HL-60/S4 (cell line): ENCODE measurements at regions not wholly inside any gene's neighbourhood (a gene's known extent, or its start where the extent isn't known, plus 50 kb on each side); places are given as distances from the start of the nearest gene placed in this dataset.
"Not testable (repeated sequence)": the region's sequence is repeated elsewhere in the genome, so short reads cannot be mapped to it uniquely, and the experiment has no call there.

ENCODE experiments used
- in situ Hi-C: fragments of 300-500 bp; cut with MboI; formaldehyde crosslinking; loops from 2 replicates; pipeline ENCODE4 v1.14.3; 2022; ENCODE audit warnings: low sequenced_read_pairs

GRCh38 chr18:5029592-5029991 lies 167.5 kb downstream of the AKAIN1 start:
- in situ Hi-C loops: no loop called here

DNA sequence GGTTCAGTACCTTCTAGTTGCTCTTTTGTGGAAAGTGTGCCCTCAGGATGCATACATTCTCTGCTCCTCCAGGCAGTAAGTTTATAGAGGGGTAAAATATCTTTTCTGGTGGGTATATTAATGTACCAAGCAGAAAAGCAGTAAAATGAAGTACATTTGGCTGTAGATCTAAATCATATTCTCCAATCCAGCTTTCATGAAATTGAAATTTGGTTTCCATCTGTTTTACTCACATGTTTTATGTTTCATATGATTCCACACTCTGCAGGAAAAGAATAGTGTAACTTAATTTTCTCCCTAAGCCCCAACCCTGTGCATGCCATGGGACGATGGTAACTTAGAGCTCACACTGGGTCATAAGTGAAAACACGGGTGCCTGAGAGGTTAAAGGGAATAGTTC lies 172.3 kb downstream of the AKAIN1 start:
- in situ Hi-C loops: no loop called here

GRCh38 chr18:5021558-5021957 lies 175.5 kb downstream of the AKAIN1 start:
- in situ Hi-C loops: no loop called here

- in situ Hi-C loops: no loop called here
Measured at GRCh38 chr18:5015213-5015612, 181.8 kb downstream of the AKAIN1 start.

GRCh38 chr18:5004031-5004820 lies 192.8 kb downstream of the AKAIN1 start:
- in situ Hi-C loops: not testable (repeated sequence)

DNA sequence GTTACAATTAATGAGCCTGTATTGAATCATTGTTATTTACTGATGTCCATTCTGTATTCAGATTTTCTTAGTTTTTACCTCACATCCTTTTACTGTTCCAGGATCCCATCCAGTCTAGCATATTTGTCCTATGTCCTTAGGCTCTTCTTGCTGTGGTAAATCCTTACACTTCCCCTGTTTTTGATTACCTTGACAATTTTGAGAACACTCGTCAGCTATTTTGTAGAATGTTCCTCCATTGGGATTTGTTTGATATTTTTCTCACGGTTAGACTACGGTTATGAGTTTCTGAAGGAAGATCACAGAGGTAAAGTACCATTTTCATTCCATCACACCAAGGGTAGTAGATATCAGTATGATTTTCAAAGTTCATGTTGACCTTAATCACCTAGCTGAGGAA lies 202.3 kb downstream of the AKAIN1 start:
- in situ Hi-C loops: no loop called here

DNA sequence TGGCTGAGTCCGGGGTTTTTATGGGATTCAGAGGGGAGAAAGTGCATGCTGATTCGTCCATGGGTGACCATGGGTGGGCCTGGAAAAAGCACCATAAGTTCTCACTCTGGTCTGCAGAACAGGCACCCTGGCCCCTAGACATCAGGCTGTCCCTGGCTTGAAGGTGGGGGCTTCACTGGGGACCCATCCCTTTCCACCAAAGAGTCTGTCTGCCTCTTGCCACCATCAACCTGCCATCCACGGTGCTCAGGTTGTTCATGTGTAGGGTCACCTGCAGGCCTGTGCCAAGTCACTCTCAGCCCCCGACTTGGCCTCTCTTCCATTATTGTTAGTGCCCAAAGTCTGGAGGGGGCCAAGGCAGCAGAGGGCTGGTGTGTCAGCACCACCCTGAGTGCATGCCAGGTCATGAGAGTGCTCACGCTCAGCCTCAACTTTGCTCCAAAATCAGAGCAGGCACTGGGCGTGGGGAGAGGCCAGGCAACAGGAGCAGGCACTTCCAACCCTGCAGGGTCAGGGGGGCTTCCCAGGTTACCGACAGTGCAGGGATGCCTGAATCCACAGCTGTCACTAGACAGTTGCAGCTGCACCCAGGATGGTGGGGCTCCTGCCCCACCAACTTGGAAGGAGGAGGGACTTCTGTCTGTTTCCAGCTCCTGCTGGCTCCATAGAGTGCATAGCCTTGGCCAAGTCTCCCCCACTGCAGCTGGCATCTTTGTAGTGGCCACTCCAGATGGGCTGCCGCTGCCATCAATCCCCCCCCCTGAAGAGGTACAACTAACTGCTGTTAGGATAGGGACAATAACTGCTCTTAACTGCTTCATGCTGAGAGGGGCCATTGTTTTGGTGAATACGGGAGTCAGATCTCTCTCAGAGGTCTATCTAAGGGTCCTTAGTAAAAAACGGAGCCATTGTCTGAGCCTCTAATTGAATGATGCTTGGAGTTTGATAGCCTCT lies 209.3 kb downstream of the AKAIN1 start:
- in situ Hi-C loops: no loop called here

- in situ Hi-C loops: no loop called here
Measured at GRCh38 chr18:4986677-4987076, 210.4 kb downstream of the AKAIN1 start.

DNA sequence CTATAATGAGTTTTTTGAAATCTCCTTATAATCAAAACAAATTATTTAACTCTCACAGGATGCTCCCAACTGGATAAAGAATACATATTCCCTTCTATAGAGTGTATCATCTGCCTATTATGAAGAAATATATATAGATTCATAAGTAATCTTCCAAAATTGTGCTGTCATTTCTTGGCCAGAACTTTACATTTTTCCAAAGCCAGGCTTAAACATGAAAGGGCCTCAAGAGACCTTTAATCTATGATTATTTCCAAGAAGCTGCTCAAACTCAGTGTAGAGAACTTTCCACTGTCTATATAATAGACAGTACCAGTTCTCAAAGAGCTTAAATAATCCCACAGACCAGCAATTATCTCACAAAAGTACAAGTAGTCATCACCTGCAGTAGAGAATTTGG lies 211.0 kb downstream of the AKAIN1 start:
- in situ Hi-C loops: no loop called here

DNA sequence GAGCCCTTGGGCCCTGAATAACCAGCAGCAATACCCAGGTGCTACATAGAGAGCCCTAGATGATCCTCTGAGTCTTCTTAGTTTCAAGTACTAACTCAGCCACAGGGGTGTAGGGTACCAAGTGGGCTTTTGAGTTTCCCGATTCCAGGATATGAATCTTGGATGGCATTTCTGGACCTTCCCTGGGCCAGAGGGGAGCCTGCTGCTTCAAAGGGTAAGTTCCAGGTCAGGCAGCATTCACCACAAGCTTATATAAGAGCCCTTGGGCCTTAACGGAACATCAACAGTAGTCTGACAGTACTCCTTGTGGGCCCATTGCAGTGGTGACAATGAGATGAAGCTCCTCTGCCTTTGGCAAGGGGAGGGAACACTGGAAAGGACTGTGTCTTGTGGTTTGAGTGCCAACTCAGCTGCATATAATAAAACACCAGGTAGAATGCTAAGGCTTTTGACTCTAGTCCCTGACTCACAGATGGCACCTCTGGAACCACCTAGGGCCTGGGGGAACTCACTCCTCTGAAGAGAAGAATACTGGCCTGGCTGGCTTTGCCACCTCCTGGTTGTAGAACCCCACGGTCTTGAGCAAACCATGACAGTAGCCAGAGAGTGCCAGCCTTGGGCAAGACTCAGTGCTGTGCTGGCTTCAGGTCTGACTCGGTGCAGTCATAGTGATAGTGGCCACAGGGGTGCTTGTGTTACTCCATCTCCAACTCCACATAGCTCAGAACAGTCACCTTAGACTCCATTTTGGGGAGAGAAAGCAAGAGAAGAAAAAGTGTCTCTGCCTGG lies 235.7 kb downstream of the AKAIN1 start:
- in situ Hi-C loops: no loop called here

- in situ Hi-C loops: no loop called here
Measured at GRCh38 chr18:4960578-4960977, 236.5 kb downstream of the AKAIN1 start.

DNA sequence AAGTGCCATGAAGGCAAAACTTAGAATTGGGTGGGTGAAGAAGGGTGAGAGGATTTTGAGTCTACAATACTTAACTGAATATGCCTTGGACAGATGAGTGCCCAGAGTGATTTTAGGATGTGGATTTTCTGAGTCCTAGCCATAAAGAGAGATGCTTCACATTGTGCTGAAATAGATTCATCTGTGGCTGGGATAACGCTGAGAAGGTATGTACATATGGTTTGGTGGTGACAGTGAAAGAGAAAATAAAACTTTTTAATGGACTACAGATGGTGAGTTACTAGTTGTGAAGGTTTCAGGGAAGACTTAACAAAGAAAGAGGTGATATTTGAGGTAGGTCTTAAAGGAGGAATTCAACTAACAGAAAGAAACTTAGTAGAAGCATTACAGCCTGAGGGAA lies 265.8 kb downstream of the AKAIN1 start:
- in situ Hi-C loops: no loop called here

DNA sequence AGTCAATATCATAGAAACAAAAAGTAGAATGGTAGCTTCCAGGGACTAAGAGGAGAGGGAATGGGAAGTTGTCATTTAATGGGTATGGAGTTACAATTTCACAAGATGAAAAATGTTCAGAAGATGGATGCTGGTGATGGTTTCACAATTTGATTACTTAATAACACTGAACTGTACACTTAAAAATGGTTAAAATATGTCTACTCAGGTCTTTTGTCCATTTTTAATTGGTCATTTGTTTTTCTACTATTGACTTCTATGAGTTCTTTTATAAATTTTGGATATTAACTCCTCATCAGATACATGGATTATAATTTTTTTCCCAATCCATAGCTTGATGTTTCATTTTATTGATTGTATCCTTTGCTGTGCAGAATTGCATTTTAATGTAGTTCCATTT lies 275.5 kb downstream of the AKAIN1 start:
- in situ Hi-C loops: no loop called here

DNA sequence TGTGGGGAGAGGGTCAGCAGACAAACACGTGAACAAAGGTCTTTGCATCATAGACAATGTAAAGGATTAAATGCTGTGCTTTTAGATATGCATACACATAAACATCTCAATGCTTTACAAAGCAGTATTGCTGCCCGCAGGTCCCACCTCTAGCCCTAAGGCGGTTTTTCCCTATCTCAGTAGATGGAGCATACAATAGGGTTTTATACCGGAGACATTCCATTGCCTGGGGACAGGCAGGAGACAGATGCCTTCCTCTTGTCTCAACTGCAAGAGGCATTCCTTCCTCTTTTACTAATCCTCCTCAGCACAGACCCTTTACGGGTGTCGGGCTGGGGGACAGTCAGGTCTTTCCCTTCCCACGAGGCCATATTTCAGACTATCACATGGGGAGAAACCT lies 279.5 kb downstream of the AKAIN1 start:
- in situ Hi-C loops: not testable (repeated sequence)

- in situ Hi-C loops: no loop called here
Measured at GRCh38 chr18:4908328-4908727, 288.7 kb downstream of the AKAIN1 start.

DNA sequence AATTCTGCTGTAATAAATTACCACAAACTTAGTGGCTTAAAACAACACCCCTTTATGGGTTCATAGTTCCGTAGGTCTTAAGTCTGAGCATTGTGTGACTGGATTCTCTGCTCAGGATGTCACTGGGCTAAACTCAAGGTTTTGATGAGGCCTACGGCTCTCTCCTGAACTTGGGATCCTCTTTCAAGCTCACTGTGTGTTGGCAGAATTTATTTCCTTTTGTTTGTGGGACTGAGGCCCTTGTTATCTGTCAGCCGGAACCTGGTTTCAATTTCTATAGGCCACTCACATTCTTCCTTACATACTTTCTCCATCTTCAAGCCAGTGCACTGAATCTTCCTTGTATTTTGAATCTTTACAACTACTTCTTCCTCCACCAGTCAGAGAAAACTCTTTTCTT lies 290.2 kb downstream of the AKAIN1 start:
- in situ Hi-C loops: no loop called here

GRCh38 chr18:4888251-4889040 lies 308.6 kb downstream of the AKAIN1 start:
- in situ Hi-C loops: no loop called here

GRCh38 chr18:4878480-4878879 lies 318.6 kb downstream of the AKAIN1 start:
- in situ Hi-C loops: no loop called here

GRCh38 chr18:4871197-4871596 lies 325.9 kb downstream of the AKAIN1 start:
- in situ Hi-C loops: no loop called here

GRCh38 chr18:4870177-4870773 lies 326.8 kb downstream of the AKAIN1 start:
- in situ Hi-C loops: no loop called here
